Endothelial cell of umbilical vein (primary cell): ENCODE measurements at regions not wholly inside any gene's neighbourhood (a gene's known extent, or its start where the extent isn't known, plus 50 kb on each side); places are given as distances from the start of the nearest gene placed in this dataset.

Source experiments
- BruUV-seq: library from RNA; stranded (reverse); fragments of 400-500 nt; replicated peaks from 2 replicates; lab custom pipeline; 2021; lab: Mats Ljungman, UMichigan
- CTCF ChIA-PET: fragments of 300-600, 350-600 bp; sonication (Branson Sonifier 250); formaldehyde crosslinking; loops from one replicate; lab custom pipeline; 2021; ENCODE audit warnings: antibody characterized with exemption, inconsistent platforms; lab: Charles Lee
- POLR2A ChIA-PET: fragments of 300-600, 350-600 bp; sonication (Branson Sonifier 250); formaldehyde crosslinking; loops from one replicate; lab custom pipeline; 2021; ENCODE audit warnings: antibody characterized with exemption, inconsistent platforms; lab: Charles Lee
- DNase-seq: peaks from one replicate; pipeline ENCODE4 v3.0.0-alpha.2; 2011; ENCODE audit warnings: low read depth, low spot score
- FAIRE-seq: peaks from 2 replicates; lab custom pipeline; 2011; peaks lifted over from hg19 to GRCh38; lab: Jason Lieb, UNC
- H2AFZ ChIP-seq: 2 replicates; pipeline ENCODE4 v1.6.0; 2012; ENCODE audit warnings: low read depth, low read length, control low read depth, inconsistent platforms
- H3K27ac ChIP-seq: 2 replicates; pipeline ENCODE4 v1.5.1; 2011; ENCODE audit warnings: low read depth, mild to moderate bottlenecking, control low read depth, low read length, moderate library complexity; ENCODE audit not compliant: insufficient read depth
- H3K27me3 ChIP-seq, 2 experiments: 2 replicates each; pipeline versions ENCODE4 v1.6.0 to v1.6.1; 2011; ENCODE audit warnings: low read length in 2 of 2, mixed read lengths in 1 of 2; ENCODE audit not compliant: control insufficient read depth in 2 of 2, insufficient read depth in 2 of 2
- H3K36me3 ChIP-seq, 2 experiments: 2 replicates in 1 of 2; 3 replicates in 1 of 2; pipeline ENCODE4 v1.5.1; 2011; ENCODE audit warnings: low read length in 2 of 2, mild to moderate bottlenecking in 1 of 2, moderate library complexity in 1 of 2; ENCODE audit not compliant: control insufficient read depth in 2 of 2, insufficient read depth in 2 of 2; ENCODE audit errors: extremely low read depth in 1 of 2
- H3K4me1 ChIP-seq: 3 replicates; pipeline ENCODE4 v1.5.1; 2011; ENCODE audit warnings: mild to moderate bottlenecking, low read length; ENCODE audit not compliant: control insufficient read depth, insufficient read depth; ENCODE audit errors: extremely low read depth
- H3K4me2 ChIP-seq: 2 replicates; pipeline ENCODE4 v1.6.1; 2011; ENCODE audit warnings: low read length, control low read depth, mixed read lengths; ENCODE audit not compliant: insufficient read depth
- H3K4me3 ChIP-seq, 3 experiments: fragments of 200-600 bp in 1 of 3; sonication (generic), shearing (Covaris generic) in 1 of 3; replicated peaks in 1 of 3; 2 replicates each; pipeline ENCODE4 v1.5.1; 2011 to 2016; ENCODE audit warnings: control low read depth in 3 of 3, low read length in 3 of 3, mild to moderate bottlenecking in 2 of 3, inconsistent platforms in 1 of 3, low read depth in 1 of 3, moderate library complexity in 1 of 3; ENCODE audit not compliant: insufficient read depth in 1 of 3
- H3K79me2 ChIP-seq: 2 replicates; pipeline ENCODE4 v1.6.0; 2012; ENCODE audit warnings: low read length, inconsistent platforms; ENCODE audit not compliant: control insufficient read depth, insufficient read depth
- H3K9ac ChIP-seq: replicated peaks from 2 replicates; pipeline ENCODE3; 2011; ENCODE audit warnings: low read length, control low read depth; ENCODE audit not compliant: insufficient read depth; ENCODE audit errors: extremely low read depth
- H3K9me1 ChIP-seq: replicated peaks from 3 replicates; pipeline ENCODE4 v1.6.0; 2011; ENCODE audit warnings: mild to moderate bottlenecking, low read length; ENCODE audit not compliant: control insufficient read depth, insufficient read depth; ENCODE audit errors: extremely low read depth
- H3K9me3 ChIP-seq: replicated peaks from 2 replicates; pipeline ENCODE4 v1.5.1; 2012; ENCODE audit warnings: low read length, inconsistent platforms; ENCODE audit not compliant: control insufficient read depth, insufficient read depth
- H4K20me1 ChIP-seq: replicated peaks from 2 replicates; pipeline ENCODE3; 2011; ENCODE audit warnings: mild to moderate bottlenecking, low read length; ENCODE audit not compliant: control insufficient read depth, insufficient read depth; ENCODE audit errors: extremely low read depth
- EZH2 ChIP-seq: IDR thresholded peaks from 2 replicates; pipeline ENCODE4 v1.6.1; 2012; ENCODE audit warnings: borderline replicate concordance, low read depth, mild to moderate bottlenecking, moderate library complexity, low read length, inconsistent platforms; ENCODE audit not compliant: severe bottlenecking
- FOS ChIP-seq: IDR thresholded peaks from 2 replicates; pipeline ENCODE4 v1.6.1; 2011; ENCODE audit warnings: mild to moderate bottlenecking, low read length, moderate library complexity, borderline replicate concordance; ENCODE audit not compliant: insufficient read depth
- GATA2 ChIP-seq: IDR thresholded peaks from 2 replicates; pipeline ENCODE4 v1.7.0; 2011; ENCODE audit warnings: low read depth, mild to moderate bottlenecking, moderate library complexity, mixed read lengths, low read length; ENCODE audit not compliant: insufficient read length, insufficient read depth
- JUN ChIP-seq: IDR thresholded peaks from 2 replicates; pipeline ENCODE4 v1.6.1; 2011; ENCODE audit warnings: borderline replicate concordance, low read depth; ENCODE audit not compliant: insufficient read length, insufficient read depth
- MYC ChIP-seq: IDR thresholded peaks from one replicate; pipeline ENCODE4 v1.6.1; 2011; ENCODE audit warnings: mild to moderate bottlenecking, low read depth, low read length
- POLR2A ChIP-seq: IDR thresholded peaks from 2 replicates; pipeline ENCODE4 v1.6.1; 2012; ENCODE audit warnings: low read depth, mild to moderate bottlenecking, control low read depth, low read length
- POLR2AphosphoS5 ChIP-seq: IDR thresholded peaks from 2 replicates; pipeline ENCODE4 v1.6.1; 2012; ENCODE audit warnings: low read depth, mild to moderate bottlenecking, control low read depth, low read length, moderate library complexity; ENCODE audit not compliant: insufficient read depth
- dilution Hi-C: fragments of 300-500 bp; cut with MboI; formaldehyde crosslinking; loops from one replicate; pipeline ENCODE4 v1.15.0; 2019; ENCODE audit warnings: low sequenced_read_pairs; ENCODE audit not compliant: extremely low pct_ligation_motif_present
- intact Hi-C: fragments of 100-400 bp; cut with micrococcal nuclease; formaldehyde crosslinking; loops from one replicate; pipeline ENCODE4 v1.10.0; 2022
- TF ChIP-seq, protein P1 (sequence below): IDR thresholded peaks from 2 replicates; pipeline ENCODE4 v1.6.1; 2011; ENCODE audit not compliant: insufficient read depth, insufficient read length
- TF ChIP-seq, protein P2 (sequence below), 2 donors: IDR thresholded peaks; 1 replicate in 1 of 2; 2 replicates in 1 of 2; pipeline ENCODE4 v1.5.1; 2011; ENCODE audit warnings: low read length in 2 of 2, mild to moderate bottlenecking in 2 of 2, moderate library complexity in 2 of 2, control low read depth in 1 of 2, inconsistent platforms in 1 of 2, low read depth in 1 of 2; ENCODE audit not compliant: insufficient read depth in 1 of 2; ENCODE audit errors: extremely low read depth in 1 of 2

DNA sequence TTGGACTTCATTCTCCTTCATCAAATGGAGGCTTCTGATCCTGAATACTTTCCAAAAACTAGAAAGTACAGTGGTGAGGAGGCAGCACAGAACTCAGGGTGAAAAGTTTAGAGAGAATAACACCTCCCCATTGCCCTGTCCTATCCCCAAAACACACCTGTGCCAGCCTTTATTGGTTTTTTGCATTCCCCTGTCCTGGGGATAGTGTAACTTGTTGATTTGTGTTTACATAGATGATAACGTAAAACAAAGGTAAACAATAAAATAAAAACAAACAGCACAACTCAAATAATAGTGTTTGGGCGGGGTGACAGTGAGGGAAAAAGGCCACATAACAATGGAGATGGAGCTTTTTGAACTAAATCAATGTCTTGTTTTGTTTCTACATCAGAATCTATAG lies 1917.7 kb downstream of the TP53TG3F start:
- Histone ChIP-seq H3K27me3 (no peaks in the 10 kb centered on the region), H3K79me2 (no peaks in the 10 kb centered on the region), H3K4me2 (no peak overlapping the region), H3K4me3 (no peak overlapping the region), H2AFZ (no peak overlapping the region), H3K4me1 (no peaks in the 10 kb centered on the region), H4K20me1 (no peaks in the 10 kb centered on the region), H3K36me3 (no peaks in the 10 kb centered on the region), H3K9me3 (peaks cover 4% of the 10 kb centered on the region), H3K9me1 (no peaks in the 10 kb centered on the region), H3K9ac (no peak overlapping the region), H3K27ac (no peak overlapping the region)
- intact Hi-C loops (no loop called here), dilution Hi-C loops (no loop called here)
- BruUV-seq, result no TSS peak
- DNase-seq (no peak), FAIRE-seq (no peak)
- TF ChIP-seq MYC, result no peak
- TF ChIP-seq FOS, result no peak
- TF ChIP-seq, protein P1, sequence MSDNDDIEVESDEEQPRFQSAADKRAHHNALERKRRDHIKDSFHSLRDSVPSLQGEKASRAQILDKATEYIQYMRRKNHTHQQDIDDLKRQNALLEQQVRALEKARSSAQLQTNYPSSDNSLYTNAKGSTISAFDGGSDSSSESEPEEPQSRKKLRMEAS, result no peak
- TF ChIP-seq POLR2AphosphoS5, result no peak
- no peak for TF ChIP-seq GATA2
- no peak for TF ChIP-seq JUN
- no peak for TF ChIP-seq EZH2
- no peak for TF ChIP-seq POLR2A
- TF ChIP-seq, protein P2, sequence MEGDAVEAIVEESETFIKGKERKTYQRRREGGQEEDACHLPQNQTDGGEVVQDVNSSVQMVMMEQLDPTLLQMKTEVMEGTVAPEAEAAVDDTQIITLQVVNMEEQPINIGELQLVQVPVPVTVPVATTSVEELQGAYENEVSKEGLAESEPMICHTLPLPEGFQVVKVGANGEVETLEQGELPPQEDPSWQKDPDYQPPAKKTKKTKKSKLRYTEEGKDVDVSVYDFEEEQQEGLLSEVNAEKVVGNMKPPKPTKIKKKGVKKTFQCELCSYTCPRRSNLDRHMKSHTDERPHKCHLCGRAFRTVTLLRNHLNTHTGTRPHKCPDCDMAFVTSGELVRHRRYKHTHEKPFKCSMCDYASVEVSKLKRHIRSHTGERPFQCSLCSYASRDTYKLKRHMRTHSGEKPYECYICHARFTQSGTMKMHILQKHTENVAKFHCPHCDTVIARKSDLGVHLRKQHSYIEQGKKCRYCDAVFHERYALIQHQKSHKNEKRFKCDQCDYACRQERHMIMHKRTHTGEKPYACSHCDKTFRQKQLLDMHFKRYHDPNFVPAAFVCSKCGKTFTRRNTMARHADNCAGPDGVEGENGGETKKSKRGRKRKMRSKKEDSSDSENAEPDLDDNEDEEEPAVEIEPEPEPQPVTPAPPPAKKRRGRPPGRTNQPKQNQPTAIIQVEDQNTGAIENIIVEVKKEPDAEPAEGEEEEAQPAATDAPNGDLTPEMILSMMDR (IDR thresholded peaks at IDR 0.05; ENCODE audit: extremely low read depth in 1 of 2, insufficient read depth in 1 of 2, low read depth in 1 of 2, low read length in 2 of 2), result no peak
- CTCF ChIA-PET, result no interaction called here
- POLR2A ChIA-PET, result no interaction called here
